ENCODE measurements at regions not wholly inside any gene's neighbourhood (a gene's known extent, or its start where the extent isn't known, plus 50 kb on each side); places are given as distances from the start of the nearest gene placed in this dataset.

DNA sequence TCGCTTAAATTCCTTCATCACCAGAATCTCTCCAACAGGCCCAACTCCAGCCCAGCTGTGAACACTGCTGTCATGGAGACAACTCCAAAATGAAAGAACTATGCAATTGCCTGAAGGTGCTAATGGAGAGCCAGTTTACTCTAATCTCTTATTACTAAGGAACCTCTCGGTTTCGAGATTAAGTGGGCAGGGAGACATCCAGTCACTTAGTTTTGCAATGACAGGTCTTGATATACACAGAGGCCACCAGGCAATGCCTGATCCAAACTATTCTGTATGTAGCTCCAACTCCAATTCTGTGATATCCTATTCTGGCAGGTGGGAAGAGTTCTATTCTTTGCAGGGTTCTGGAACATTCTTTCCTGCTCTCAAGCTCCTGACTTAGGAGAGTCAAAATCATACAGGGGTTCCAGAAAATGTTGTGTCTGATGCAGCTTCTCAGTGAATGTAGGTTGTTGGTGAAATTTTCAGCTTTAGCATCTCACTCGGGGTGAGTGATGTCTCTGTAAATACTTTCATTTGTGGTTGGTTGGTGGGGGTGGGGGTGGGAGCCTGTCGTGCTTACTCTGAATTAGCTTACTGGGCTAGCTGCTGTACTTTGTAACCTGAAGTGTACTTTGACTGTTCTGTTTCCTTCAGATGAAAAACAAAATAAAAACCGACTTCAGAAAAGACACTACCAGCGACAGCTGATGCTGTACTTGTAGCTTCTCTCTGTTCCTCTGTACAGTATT, 170.9 kb downstream of the PALM2AKAP2 start:
- Histone ChIP-seq H3K27me3 (ENCODE audit: control insufficient read depth in 1 of 2, insufficient read depth in 2 of 2, low read length in 2 of 2) (no peaks in the 10 kb centered on the region), H3K27ac (ENCODE audit: low read depth in 1 of 2, low read length in 2 of 2) (no peak overlapping the region), H3K4me1 (ENCODE audit: insufficient read depth, low read length) (peaks cover 15% of the 10 kb centered on the region), H3K9me3 (ENCODE audit: control insufficient read depth in 1 of 2, insufficient read depth in 1 of 2, low read length in 2 of 2) (no peaks in the 10 kb centered on the region), H3K36me3 (ENCODE audit: insufficient read depth, low read length) (no peaks in the 10 kb centered on the region), H3K4me3 (ENCODE audit: low read length) (no peak overlapping the region)
- TF ChIP-seq, protein P1, sequence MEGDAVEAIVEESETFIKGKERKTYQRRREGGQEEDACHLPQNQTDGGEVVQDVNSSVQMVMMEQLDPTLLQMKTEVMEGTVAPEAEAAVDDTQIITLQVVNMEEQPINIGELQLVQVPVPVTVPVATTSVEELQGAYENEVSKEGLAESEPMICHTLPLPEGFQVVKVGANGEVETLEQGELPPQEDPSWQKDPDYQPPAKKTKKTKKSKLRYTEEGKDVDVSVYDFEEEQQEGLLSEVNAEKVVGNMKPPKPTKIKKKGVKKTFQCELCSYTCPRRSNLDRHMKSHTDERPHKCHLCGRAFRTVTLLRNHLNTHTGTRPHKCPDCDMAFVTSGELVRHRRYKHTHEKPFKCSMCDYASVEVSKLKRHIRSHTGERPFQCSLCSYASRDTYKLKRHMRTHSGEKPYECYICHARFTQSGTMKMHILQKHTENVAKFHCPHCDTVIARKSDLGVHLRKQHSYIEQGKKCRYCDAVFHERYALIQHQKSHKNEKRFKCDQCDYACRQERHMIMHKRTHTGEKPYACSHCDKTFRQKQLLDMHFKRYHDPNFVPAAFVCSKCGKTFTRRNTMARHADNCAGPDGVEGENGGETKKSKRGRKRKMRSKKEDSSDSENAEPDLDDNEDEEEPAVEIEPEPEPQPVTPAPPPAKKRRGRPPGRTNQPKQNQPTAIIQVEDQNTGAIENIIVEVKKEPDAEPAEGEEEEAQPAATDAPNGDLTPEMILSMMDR (IDR thresholded peaks at IDR 0.05), result no peak
- Mint-ChIP-seq H3K4me3 (no peak overlapping the region), H3K27ac (peak overlapping the region; percentile 62), H3K9me3 (no peaks in the 10 kb centered on the region), H3K27me3 (no peaks in the 10 kb centered on the region), H3K36me3 (ENCODE audit: low read depth) (no peaks in the 10 kb centered on the region), H3K4me1 (ENCODE audit: low read depth) (peaks cover 18% of the 10 kb centered on the region)
- ChIA-PET CTCF (no interaction called here), POLR2A (interaction anchor here (0.9 to 2.0 kb wide), 5 partner anchors 13 to 101 kb away, joined by 3 to 16 read pairs (median 3); no protein-coding TSS in a partner anchor)
- no peak for DNase-seq
- peak; percentile 34 for ATAC-seq (ENCODE audit: poor library complexity)
- intact Hi-C loops (cut with DNase I, micrococcal nuclease), result no loop called here

DNA sequence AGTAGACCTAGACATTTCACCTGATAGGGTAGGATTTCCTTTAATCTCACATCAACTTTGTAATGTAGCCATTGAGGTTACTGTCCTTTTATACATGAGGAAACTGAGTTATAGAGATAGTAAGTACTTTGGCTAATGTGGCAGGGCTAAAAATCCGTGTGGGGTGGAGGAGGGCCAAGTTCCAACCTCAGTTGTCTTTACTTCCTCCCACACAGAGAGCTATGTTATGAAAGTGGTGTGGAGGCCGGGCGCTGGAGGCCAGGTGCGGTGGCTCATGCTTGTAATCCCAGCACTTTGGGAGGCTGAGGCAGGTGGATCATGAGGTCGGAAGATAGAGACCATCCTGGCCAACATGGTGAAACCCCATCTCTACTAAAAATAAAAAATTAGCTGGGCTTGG, 173.3 kb downstream of the PALM2AKAP2 start:
- intact Hi-C loops (cut with DNase I, micrococcal nuclease), result no loop called here
- H3K4me1 Mint-ChIP-seq (ENCODE audit: low read depth), result peaks cover 24% of the 10 kb centered on the region
- ChIA-PET CTCF (no interaction called here), POLR2A (interaction anchor here (0.8 kb wide), 1 partner anchor 15 kb away, joined by 3 read pairs; no protein-coding TSS in a partner anchor)
- H3K4me3 ChIP-seq (ENCODE audit: low read length), result no peak overlapping the region
- TF ChIP-seq, protein P1 (IDR thresholded peaks at IDR 0.05), result no peak
- no peak overlapping the region for H3K4me3 Mint-ChIP-seq
- no peaks in the 10 kb centered on the region for H3K36me3 Mint-ChIP-seq (ENCODE audit: low read depth)
- no peaks in the 10 kb centered on the region for H3K27me3 Mint-ChIP-seq
- no peaks in the 10 kb centered on the region for H3K9me3 Mint-ChIP-seq
- H3K9me3 ChIP-seq (ENCODE audit: control insufficient read depth in 1 of 2, insufficient read depth in 1 of 2, low read length in 2 of 2), result no peaks in the 10 kb centered on the region
- ATAC-seq (ENCODE audit: poor library complexity) (no peak), DNase-seq (no peak)
- H3K27me3 ChIP-seq (ENCODE audit: control insufficient read depth in 1 of 2, insufficient read depth in 2 of 2, low read length in 2 of 2), result no peaks in the 10 kb centered on the region
- no peaks in the 10 kb centered on the region for H3K36me3 ChIP-seq (ENCODE audit: insufficient read depth, low read length)
- H3K27ac ChIP-seq (ENCODE audit: low read depth in 1 of 2, low read length in 2 of 2), result no peak overlapping the region
- H3K4me1 ChIP-seq (ENCODE audit: insufficient read depth, low read length), result peaks cover 15% of the 10 kb centered on the region
- H3K27ac Mint-ChIP-seq, result no peak overlapping the region

DNA sequence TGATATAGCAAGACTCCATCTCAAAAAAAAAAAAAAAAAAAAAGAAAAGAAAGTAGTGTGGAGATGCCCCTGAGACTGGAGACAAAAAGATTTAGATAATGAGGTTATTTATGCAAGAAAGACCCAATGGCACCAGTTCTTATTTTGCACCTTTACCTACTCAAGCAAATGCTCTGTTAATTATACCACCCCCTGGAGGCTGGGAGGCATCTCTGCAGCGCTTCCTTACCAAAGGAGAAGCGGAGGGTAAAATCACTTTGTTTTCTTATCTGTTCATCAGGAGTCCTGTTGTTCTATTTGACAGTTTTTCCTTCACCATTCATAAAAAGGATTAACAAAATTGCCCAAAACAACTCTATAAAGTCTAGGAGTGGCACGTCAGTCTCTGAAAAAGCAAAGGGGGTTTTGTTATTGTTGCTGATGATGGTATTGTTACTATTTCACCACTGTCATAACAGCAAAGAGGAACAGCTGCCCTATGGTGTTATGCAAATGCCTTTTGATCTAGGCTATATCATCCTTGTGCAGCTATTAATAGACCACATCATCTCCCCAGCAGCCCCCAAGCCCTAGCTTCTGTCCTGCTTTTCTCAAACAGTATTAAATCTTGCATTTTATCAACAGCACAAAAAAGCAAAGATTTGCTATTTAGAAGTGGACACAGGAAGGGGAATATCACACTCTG, 174.0 kb downstream of the PALM2AKAP2 start:
- intact Hi-C loops (cut with DNase I, micrococcal nuclease), result no loop called here
- H3K27me3 ChIP-seq (ENCODE audit: control insufficient read depth in 1 of 2, insufficient read depth in 2 of 2, low read length in 2 of 2), result no peaks in the 10 kb centered on the region
- H3K36me3 Mint-ChIP-seq (ENCODE audit: low read depth), result no peaks in the 10 kb centered on the region
- no peak overlapping the region for H3K27ac ChIP-seq (ENCODE audit: low read depth in 1 of 2, low read length in 2 of 2)
- H3K36me3 ChIP-seq (ENCODE audit: insufficient read depth, low read length), result no peaks in the 10 kb centered on the region
- CTCF ChIA-PET, result no interaction called here
- TF ChIP-seq, protein P1 (IDR thresholded peaks at IDR 0.05), result no peak
- peaks cover 24% of the 10 kb centered on the region for H3K4me1 Mint-ChIP-seq (ENCODE audit: low read depth)
- no peak overlapping the region for H3K4me3 ChIP-seq (ENCODE audit: low read length)
- H3K9me3 Mint-ChIP-seq, result no peaks in the 10 kb centered on the region
- no peak overlapping the region for H3K4me3 Mint-ChIP-seq
- DNase-seq (no peak), ATAC-seq (ENCODE audit: poor library complexity) (no peak)
- H3K27ac Mint-ChIP-seq, result no peak overlapping the region
- no peaks in the 10 kb centered on the region for H3K9me3 ChIP-seq (ENCODE audit: control insufficient read depth in 1 of 2, insufficient read depth in 1 of 2, low read length in 2 of 2)
- no peaks in the 10 kb centered on the region for H3K27me3 Mint-ChIP-seq
- H3K4me1 ChIP-seq (ENCODE audit: insufficient read depth, low read length), result peaks cover 15% of the 10 kb centered on the region
- POLR2A ChIA-PET, result interaction anchor here (0.8 kb wide), 1 partner anchor 14 kb away, joined by 3 read pairs; no protein-coding TSS in a partner anchor
